Parathyroid adenoma (tissue), 2 donors: ENCODE measurements at regions not wholly inside any gene's neighbourhood (a gene's known extent, or its start where the extent isn't known, plus 50 kb on each side); places are given as distances from the start of the nearest gene placed in this dataset.

Experiments used
- H2AFZ ChIP-seq: fragments of 300-600 bp; sonication (generic); one replicate; pipeline ENCODE4 v1.7.0; 2017; ENCODE audit warnings: antibody characterized with exemption, mild to moderate bottlenecking
- H3K27ac ChIP-seq: fragments of 300-600 bp; sonication (generic); one replicate; pipeline ENCODE4 v1.7.0; 2017
- H3K27me3 ChIP-seq: fragments of 300-600 bp; sonication (generic); one replicate; pipeline ENCODE4 v1.7.0; 2017; ENCODE audit warnings: low read length; ENCODE audit not compliant: control insufficient read depth, insufficient read depth
- H3K36me3 ChIP-seq: fragments of 300-600 bp; sonication (generic); one replicate; pipeline ENCODE4 v1.7.0; 2017; ENCODE audit warnings: low read length; ENCODE audit not compliant: control insufficient read depth, insufficient read depth
- H3K4me1 ChIP-seq: fragments of 300-600 bp; sonication (generic); one replicate; pipeline ENCODE4 v1.7.0; 2017; ENCODE audit warnings: control low read depth
- H3K4me2 ChIP-seq: fragments of 300-600 bp; sonication (generic); one replicate; pipeline ENCODE4 v1.7.0; 2017; ENCODE audit warnings: low read length
- H3K4me3 ChIP-seq: fragments of 300-600 bp; sonication (generic); one replicate; pipeline ENCODE4 v1.7.0; 2017; ENCODE audit warnings: low read depth, low read length
- H3K79me2 ChIP-seq: fragments of 300-600 bp; sonication (generic); one replicate; pipeline ENCODE4 v1.7.0; 2017; ENCODE audit warnings: control low read depth
- H3K9ac ChIP-seq: fragments of 300-600 bp; sonication (generic); one replicate; pipeline ENCODE4 v1.7.0; 2017; ENCODE audit warnings: mild to moderate bottlenecking
- H3K9me3 ChIP-seq: fragments of 300-600 bp; sonication (generic); one replicate; pipeline ENCODE4 v1.7.0; 2017; ENCODE audit warnings: low read length; ENCODE audit not compliant: control insufficient read depth
- CTCF ChIP-seq: fragments of 300-600 bp; sonication (generic); IDR thresholded peaks from one replicate; pipeline ENCODE4 v1.7.0; 2017; ENCODE audit warnings: antibody characterized with exemption, mild to moderate bottlenecking
- donor health status: primary hyperparathyroidism.

- H3K27ac ChIP-seq, result peak overlapping the region; percentile 98
- no peak overlapping the region for H2AFZ ChIP-seq
- H3K4me3 ChIP-seq, result no peak overlapping the region
- no peaks in the 10 kb centered on the region for H3K36me3 ChIP-seq
- H3K79me2 ChIP-seq, result no peaks in the 10 kb centered on the region
- no peaks in the 10 kb centered on the region for H3K9me3 ChIP-seq
- H3K9ac ChIP-seq, result no peak overlapping the region
- H3K4me1 ChIP-seq, result peaks cover 58% of the 10 kb centered on the region
- no peak for TF ChIP-seq CTCF
- no peaks in the 10 kb centered on the region for H3K27me3 ChIP-seq
- H3K4me2 ChIP-seq, result peak overlapping the region; percentile 19
Observed at GRCh38 chr9:89998633-89999032, 393.8 kb downstream of the GADD45G start.

- H3K36me3 ChIP-seq, result no peaks in the 10 kb centered on the region
- H3K4me2 ChIP-seq, result peak overlapping the region; percentile 47
- peaks cover 53% of the 10 kb centered on the region for H3K4me1 ChIP-seq
- TF ChIP-seq CTCF, result no peak
- no peaks in the 10 kb centered on the region for H3K79me2 ChIP-seq
- H2AFZ ChIP-seq, result peak overlapping the region; percentile 72
- H3K9ac ChIP-seq, result no peak overlapping the region
- no peaks in the 10 kb centered on the region for H3K27me3 ChIP-seq
- H3K4me3 ChIP-seq, result no peak overlapping the region
- no peaks in the 10 kb centered on the region for H3K9me3 ChIP-seq
- peak overlapping the region; percentile 98 for H3K27ac ChIP-seq
Observed at GRCh38 chr9:89999176-89999533, 394.3 kb downstream of the GADD45G start.

- Histone ChIP-seq H3K9me3 (no peaks in the 10 kb centered on the region), H3K27ac (peak overlapping the region; percentile 98), H3K4me3 (peak overlapping the region; percentile 6), H3K9ac (no peak overlapping the region), H3K79me2 (no peaks in the 10 kb centered on the region), H3K4me1 (peaks cover 47% of the 10 kb centered on the region), H2AFZ (peak overlapping the region; percentile 72), H3K27me3 (no peaks in the 10 kb centered on the region), H3K36me3 (no peaks in the 10 kb centered on the region), H3K4me2 (peak overlapping the region; percentile 47)
- TF ChIP-seq CTCF, result no peak
Observed at GRCh38 chr9:89999534-90000370, 394.9 kb downstream of the GADD45G start.

- Histone ChIP-seq H3K27me3 (no peaks in the 10 kb centered on the region), H3K4me2 (peak overlapping the region; percentile 47), H3K9ac (no peak overlapping the region), H2AFZ (peak overlapping the region; percentile 69), H3K9me3 (no peaks in the 10 kb centered on the region), H3K4me3 (no peak overlapping the region), H3K27ac (peak overlapping the region; percentile 98), H3K4me1 (peaks cover 37% of the 10 kb centered on the region), H3K36me3 (no peaks in the 10 kb centered on the region), H3K79me2 (no peaks in the 10 kb centered on the region)
- no peak for TF ChIP-seq CTCF
Observed at GRCh38 chr9:90000925-90001324, 396.1 kb downstream of the GADD45G start.

- Histone ChIP-seq H3K4me2 (peak overlapping the region; percentile 8), H3K36me3 (no peaks in the 10 kb centered on the region), H3K9ac (no peak overlapping the region), H2AFZ (peak overlapping the region; percentile 46), H3K4me3 (no peak overlapping the region), H3K4me1 (peaks cover 37% of the 10 kb centered on the region), H3K9me3 (no peaks in the 10 kb centered on the region), H3K27me3 (no peaks in the 10 kb centered on the region), H3K79me2 (no peaks in the 10 kb centered on the region), H3K27ac (peak overlapping the region; percentile 98)
- TF ChIP-seq CTCF, result no peak
Observed at GRCh38 chr9:90001747-90002146, 396.9 kb downstream of the GADD45G start.
